ENCODE measurements at regions not wholly inside any gene's neighbourhood (a gene's known extent, or its start where the extent isn't known, plus 50 kb on each side); places are given as distances from the start of the nearest gene placed in this dataset.

DNA sequence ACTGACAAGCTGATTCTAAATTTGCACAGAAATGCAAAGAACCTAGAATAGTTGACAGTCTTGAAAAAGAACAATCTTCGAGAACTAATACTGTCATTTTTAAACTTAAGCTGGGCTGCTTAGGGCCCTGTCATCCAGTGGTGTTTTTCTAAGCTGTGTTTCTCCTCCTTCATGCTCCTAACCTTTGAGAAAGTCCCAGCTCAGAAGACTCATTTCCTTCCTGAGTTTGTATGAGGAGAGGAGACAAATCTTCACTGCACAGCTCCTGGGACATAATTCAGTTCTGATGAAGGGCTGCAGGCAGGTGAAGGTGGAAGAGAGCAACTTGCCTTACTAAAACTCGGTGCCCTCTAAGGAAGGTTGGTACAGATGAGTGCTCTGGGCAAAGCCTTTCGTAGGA, 109.5 kb upstream of the ANKRD55 start:
- H3K27me3 ChIP-seq (ENCODE audit: control insufficient read depth, insufficient read depth, low read length), result no peaks in the 10 kb centered on the region
- H3K36me3 ChIP-seq (ENCODE audit: control insufficient read depth, insufficient read depth, low read length), result no peaks in the 10 kb centered on the region
- H3K4me1 ChIP-seq (ENCODE audit: control insufficient read depth, insufficient read depth, low read length), result peaks cover 5% of the 10 kb centered on the region; the same call in 1 of the 2 replicates
- H3K4me3 ChIP-seq (ENCODE audit: low read depth, low read length), result no peak overlapping the region
- no peak overlapping the region for H3K9ac ChIP-seq (ENCODE audit: low read length)
- peaks cover 13% of the 10 kb centered on the region for H3K9me3 ChIP-seq (ENCODE audit: control insufficient read depth, insufficient read depth, low read depth, low read length)
- H3K27ac ChIP-seq (ENCODE audit: low read depth, low read length), result no peak overlapping the region

DNA sequence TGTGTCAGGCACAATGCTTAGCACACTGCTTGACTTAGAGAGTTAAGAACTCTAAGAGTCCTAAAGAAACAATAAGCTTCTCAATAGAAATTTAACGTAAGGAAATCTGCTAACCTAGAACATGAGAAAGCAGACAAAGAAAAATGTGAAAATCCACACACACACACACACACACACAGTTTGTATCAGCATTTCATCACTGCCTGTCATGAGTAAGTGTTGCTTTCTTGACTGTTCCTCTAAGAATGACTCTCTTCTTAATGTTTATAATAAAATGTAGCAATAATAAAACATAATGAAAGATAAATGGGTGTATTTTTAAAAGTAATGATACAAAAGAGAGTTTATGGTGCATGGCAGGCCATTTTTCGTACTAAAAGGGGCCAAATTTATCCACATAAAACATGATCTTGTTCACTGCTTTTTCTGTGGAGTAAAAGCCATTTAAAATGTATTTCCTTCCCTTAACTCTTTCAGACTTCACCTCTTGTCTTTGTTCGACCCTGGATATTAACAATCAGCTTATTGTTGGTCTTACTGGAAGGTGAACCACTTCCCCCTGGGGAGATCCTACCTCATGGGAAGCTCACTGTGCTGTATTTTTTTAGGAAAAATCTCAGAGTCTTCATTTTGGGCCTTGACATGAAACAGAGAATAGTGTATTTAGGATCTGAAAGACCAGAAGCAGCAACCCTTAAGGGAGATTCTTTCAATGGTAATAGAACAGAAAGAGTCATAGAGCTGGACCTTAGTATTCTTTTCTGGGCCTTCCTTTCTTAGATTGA, 107.3 kb upstream of the ANKRD55 start:
- no peak overlapping the region for H3K4me3 ChIP-seq (ENCODE audit: low read depth, low read length)
- no peak overlapping the region for H3K9ac ChIP-seq (ENCODE audit: low read length)
- no peaks in the 10 kb centered on the region for H3K27me3 ChIP-seq (ENCODE audit: control insufficient read depth, insufficient read depth, low read length)
- H3K27ac ChIP-seq (ENCODE audit: low read depth, low read length), result no peak overlapping the region
- H3K4me1 ChIP-seq (ENCODE audit: control insufficient read depth, insufficient read depth, low read length), result no peaks in the 10 kb centered on the region
- peaks cover 18% of the 10 kb centered on the region for H3K9me3 ChIP-seq (ENCODE audit: control insufficient read depth, insufficient read depth, low read depth, low read length)
- H3K36me3 ChIP-seq (ENCODE audit: control insufficient read depth, insufficient read depth, low read length), result no peaks in the 10 kb centered on the region

DNA sequence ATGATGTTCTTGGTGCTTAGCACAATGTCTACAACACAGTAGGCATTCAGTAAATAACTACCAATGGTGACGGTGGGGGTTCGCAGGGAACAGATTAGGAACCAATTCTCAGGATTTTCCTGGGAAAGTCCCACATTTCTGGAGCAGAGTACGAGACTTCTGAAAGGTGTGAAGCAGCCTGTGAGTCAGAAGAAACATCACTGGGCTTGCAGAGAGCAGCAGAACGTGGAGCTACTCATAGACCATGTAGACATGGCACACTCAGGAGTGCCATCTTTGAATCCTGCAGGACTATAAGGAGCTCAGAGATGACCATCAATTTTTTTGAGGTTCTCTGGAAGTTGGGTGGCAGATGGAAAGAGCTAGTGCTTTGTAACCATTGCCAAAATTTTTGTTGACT, 106.6 kb upstream of the ANKRD55 start:
- H3K36me3 ChIP-seq (ENCODE audit: control insufficient read depth, insufficient read depth, low read length), result no peaks in the 10 kb centered on the region
- H3K4me3 ChIP-seq (ENCODE audit: low read depth, low read length), result no peak overlapping the region
- H3K4me1 ChIP-seq (ENCODE audit: control insufficient read depth, insufficient read depth, low read length), result no peaks in the 10 kb centered on the region
- peaks cover 24% of the 10 kb centered on the region for H3K9me3 ChIP-seq (ENCODE audit: control insufficient read depth, insufficient read depth, low read depth, low read length)
- H3K27ac ChIP-seq (ENCODE audit: low read depth, low read length), result no peak overlapping the region
- no peak overlapping the region for H3K9ac ChIP-seq (ENCODE audit: low read length)
- no peaks in the 10 kb centered on the region for H3K27me3 ChIP-seq (ENCODE audit: control insufficient read depth, insufficient read depth, low read length)

DNA sequence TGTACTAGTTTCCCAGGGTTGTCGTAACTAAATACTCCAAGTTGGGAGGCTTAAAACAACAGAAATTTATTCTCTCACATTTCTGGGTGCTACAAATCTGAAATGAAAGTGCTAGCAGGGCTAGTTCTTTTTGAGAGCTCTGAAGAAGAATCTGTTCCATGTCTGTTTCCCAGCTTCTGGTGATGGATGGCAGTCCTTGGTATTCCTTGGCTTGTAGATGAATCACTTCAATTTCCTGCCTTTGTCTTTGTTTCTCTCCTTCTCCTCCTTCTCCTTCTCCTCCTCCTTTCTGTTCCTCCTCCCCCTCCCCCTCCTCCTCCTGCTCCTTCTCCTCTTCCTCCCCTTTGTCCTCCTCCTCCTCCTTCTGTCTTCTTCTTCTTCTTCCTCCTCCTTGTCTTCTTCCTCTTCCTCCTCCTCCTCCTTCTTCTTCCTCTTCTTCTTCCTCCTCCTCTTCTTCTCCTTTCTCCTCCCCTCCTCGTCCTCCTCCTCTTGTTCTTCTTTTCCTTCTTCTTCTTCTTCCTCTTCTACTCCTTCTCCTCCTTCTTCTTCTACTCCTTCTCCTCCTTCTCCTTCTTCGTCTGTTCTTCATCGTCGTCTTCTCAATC, 104.7 kb upstream of the ANKRD55 start:
- peaks cover 32% of the 10 kb centered on the region for H3K9me3 ChIP-seq (ENCODE audit: control insufficient read depth, insufficient read depth, low read depth, low read length)
- no peaks in the 10 kb centered on the region for H3K27me3 ChIP-seq (ENCODE audit: control insufficient read depth, insufficient read depth, low read length)
- no peak overlapping the region for H3K4me3 ChIP-seq (ENCODE audit: low read depth, low read length)
- no peak overlapping the region for H3K27ac ChIP-seq (ENCODE audit: low read depth, low read length)
- H3K4me1 ChIP-seq (ENCODE audit: control insufficient read depth, insufficient read depth, low read length), result no peaks in the 10 kb centered on the region
- no peaks in the 10 kb centered on the region for H3K36me3 ChIP-seq (ENCODE audit: control insufficient read depth, insufficient read depth, low read length)
- no peak overlapping the region for H3K9ac ChIP-seq (ENCODE audit: low read length)

DNA sequence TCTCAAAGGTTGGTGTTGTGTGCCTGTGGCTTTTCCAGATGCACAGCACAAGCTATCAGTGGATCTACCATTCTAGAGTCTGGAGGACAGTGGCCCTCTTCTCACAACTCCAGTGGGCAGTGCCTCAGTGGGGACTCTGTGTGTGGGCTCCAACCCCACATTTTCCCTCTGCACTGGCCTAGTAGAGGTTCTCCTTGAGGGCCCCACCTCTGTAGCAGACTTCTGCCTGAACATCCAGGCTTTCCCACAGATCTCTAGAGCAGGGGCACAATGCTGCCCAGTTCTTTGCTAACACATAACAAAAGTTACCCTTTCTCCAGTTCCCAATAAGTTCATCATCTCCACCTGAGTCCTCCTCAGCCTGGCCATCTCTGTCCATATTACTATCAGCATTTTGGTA, 102.1 kb upstream of the ANKRD55 start:
- Histone ChIP-seq H3K27me3 (ENCODE audit: control insufficient read depth, insufficient read depth, low read length) (no peaks in the 10 kb centered on the region), H3K9ac (ENCODE audit: low read length) (no peak overlapping the region), H3K4me1 (ENCODE audit: control insufficient read depth, insufficient read depth, low read length) (no peaks in the 10 kb centered on the region), H3K27ac (ENCODE audit: low read depth, low read length) (no peak overlapping the region), H3K9me3 (ENCODE audit: control insufficient read depth, insufficient read depth, low read depth, low read length) (peaks cover 34% of the 10 kb centered on the region), H3K4me3 (ENCODE audit: low read depth, low read length) (no peak overlapping the region), H3K36me3 (ENCODE audit: control insufficient read depth, insufficient read depth, low read length) (no peaks in the 10 kb centered on the region)

DNA sequence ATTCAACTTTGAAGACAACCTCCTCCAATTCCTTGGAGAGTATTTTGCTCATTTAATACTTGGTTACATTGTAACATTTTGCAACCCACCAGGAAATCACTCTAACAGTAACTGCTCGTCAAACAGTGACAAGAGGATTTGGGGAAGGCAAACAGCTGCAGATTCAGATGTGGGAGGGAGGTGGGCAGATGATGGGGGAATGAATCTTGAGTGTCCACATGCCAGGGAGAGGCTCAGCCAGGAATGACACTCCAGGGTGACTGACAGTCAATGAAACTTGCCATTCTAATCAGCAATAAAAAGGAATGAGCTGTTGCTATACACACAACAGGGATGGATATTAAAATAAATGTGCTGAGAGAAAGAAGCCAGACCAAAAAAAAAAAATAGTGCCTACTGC, 97.7 kb upstream of the ANKRD55 start:
- Histone ChIP-seq H3K9ac (ENCODE audit: low read length) (no peak overlapping the region), H3K4me1 (ENCODE audit: control insufficient read depth, insufficient read depth, low read length) (peaks cover 12% of the 10 kb centered on the region; the same call in 1 of the 2 replicates), H3K9me3 (ENCODE audit: control insufficient read depth, insufficient read depth, low read depth, low read length) (peaks cover 21% of the 10 kb centered on the region), H3K27ac (ENCODE audit: low read depth, low read length) (no peak overlapping the region), H3K36me3 (ENCODE audit: control insufficient read depth, insufficient read depth, low read length) (no peaks in the 10 kb centered on the region), H3K27me3 (ENCODE audit: control insufficient read depth, insufficient read depth, low read length) (no peaks in the 10 kb centered on the region), H3K4me3 (ENCODE audit: low read depth, low read length) (no peak overlapping the region)

DNA sequence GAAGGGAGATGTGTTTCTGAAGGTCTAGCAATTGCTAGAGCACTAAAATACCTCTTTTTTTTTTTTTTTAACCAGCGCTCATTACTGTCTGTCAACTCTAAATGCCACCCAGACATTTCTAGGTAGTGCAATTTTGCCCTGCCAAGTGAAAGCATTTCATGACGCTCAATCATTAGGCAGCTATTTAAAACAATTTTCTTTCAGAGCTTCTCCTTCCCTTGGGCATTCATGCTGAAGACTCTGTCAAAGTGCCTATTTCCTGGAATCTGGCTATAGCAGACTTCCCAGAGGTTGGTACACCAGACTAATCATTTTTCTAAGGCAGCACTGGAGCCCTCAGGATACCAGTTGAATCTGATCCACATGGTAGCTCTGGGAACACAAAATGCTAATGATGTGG, 97.0 kb upstream of the ANKRD55 start:
- Histone ChIP-seq H3K27me3 (ENCODE audit: control insufficient read depth, insufficient read depth, low read length) (no peaks in the 10 kb centered on the region), H3K36me3 (ENCODE audit: control insufficient read depth, insufficient read depth, low read length) (no peaks in the 10 kb centered on the region), H3K4me1 (ENCODE audit: control insufficient read depth, insufficient read depth, low read length) (peaks cover 12% of the 10 kb centered on the region; the same call in 1 of the 2 replicates), H3K4me3 (ENCODE audit: low read depth, low read length) (no peak overlapping the region), H3K9me3 (ENCODE audit: control insufficient read depth, insufficient read depth, low read depth, low read length) (peaks cover 14% of the 10 kb centered on the region), H3K9ac (ENCODE audit: low read length) (no peak overlapping the region), H3K27ac (ENCODE audit: low read depth, low read length) (no peak overlapping the region)

DNA sequence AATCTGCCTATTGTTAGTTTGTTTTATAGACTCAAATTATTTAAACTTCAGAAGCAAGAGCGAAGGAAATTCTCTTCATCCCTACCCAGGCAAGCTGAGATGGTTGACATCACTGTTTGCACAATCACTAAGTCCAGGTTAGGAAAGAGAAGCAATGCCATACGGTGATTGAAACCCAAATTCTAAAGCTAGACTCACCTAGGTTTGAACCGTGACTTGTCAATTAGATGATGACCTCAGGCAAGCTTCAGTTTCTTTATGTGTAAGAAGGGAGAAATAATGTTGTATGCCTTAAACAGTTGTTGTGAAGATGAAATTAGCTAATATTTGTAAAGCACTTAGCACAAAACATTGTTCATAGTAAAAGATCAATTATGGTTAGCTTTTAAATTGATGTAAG, 96.5 kb upstream of the ANKRD55 start:
- H3K4me3 ChIP-seq (ENCODE audit: low read depth, low read length), result no peak overlapping the region
- no peaks in the 10 kb centered on the region for H3K27me3 ChIP-seq (ENCODE audit: control insufficient read depth, insufficient read depth, low read length)
- H3K36me3 ChIP-seq (ENCODE audit: control insufficient read depth, insufficient read depth, low read length), result no peaks in the 10 kb centered on the region
- H3K27ac ChIP-seq (ENCODE audit: low read depth, low read length), result no peak overlapping the region
- peaks cover 9% of the 10 kb centered on the region for H3K9me3 ChIP-seq (ENCODE audit: control insufficient read depth, insufficient read depth, low read depth, low read length)
- H3K9ac ChIP-seq (ENCODE audit: low read length), result no peak overlapping the region
- H3K4me1 ChIP-seq (ENCODE audit: control insufficient read depth, insufficient read depth, low read length), result peaks cover 12% of the 10 kb centered on the region; the same call in 1 of the 2 replicates

DNA sequence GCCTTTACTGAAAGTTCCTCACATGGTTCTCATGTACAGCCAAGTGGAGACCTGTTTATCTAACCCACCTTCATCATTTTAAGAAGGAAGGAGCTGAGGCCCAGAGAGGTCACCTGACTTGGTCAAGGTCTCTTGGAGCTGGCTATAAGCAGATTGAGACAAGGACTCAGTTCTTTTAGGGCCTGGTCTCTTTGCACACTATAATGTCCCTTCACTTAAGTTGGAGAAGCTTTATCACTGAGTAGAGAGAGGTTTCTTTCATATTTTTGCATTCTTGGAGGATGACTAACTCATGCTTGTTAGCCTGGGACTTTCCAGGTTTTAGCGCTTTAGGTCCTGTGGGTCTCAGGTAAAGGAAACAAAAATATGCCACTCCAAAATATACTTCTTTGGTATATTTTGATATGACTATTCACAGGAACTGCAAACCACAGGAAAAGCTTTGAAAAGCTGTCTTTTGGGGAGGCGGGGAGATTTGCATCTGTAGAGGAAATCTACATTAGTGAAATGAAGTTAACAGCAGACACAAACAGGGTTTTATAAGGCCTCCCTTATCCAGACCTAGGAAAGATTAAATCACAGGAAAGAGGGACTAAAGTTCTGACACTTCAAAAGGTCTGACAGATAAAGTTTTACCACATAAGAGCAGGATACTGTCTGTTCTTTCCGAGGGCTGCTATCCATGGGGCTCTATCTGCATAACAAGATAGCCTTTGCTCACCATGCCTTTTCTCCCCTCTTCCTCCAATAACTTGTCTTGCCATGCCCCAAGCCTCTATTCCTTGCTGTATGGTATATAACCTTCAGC, 95.8 kb upstream of the ANKRD55 start:
- Histone ChIP-seq H3K27ac (ENCODE audit: low read depth, low read length) (no peak overlapping the region; the same call in 1 of the 2 replicates), H3K9ac (ENCODE audit: low read length) (peak overlapping the region; percentile 1), H3K4me3 (ENCODE audit: low read depth, low read length) (no peak overlapping the region)

DNA sequence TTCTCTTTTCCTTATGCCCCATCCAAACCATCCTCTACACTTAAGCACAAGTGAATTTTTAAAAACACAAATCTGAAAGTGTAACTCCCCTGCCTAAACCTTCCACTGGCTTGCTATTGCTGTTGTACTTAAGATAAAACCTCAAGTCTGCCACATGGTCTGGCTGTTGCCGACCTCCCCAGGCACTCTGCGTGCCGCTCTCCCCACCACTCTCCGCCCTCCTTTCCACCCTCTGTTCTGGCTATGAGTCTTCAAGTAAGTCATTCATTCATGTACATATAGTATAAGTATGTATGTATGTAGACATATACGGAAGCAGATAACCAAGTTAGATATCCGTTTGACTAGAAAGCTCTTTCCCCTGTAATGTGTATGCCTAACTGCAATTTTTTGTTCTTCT, 94.7 kb upstream of the ANKRD55 start:
- H3K4me3 ChIP-seq (ENCODE audit: low read depth, low read length), result no peak overlapping the region
- peaks cover 12% of the 10 kb centered on the region; the same call in 1 of the 2 replicates for H3K4me1 ChIP-seq (ENCODE audit: control insufficient read depth, insufficient read depth, low read length)
- H3K27me3 ChIP-seq (ENCODE audit: control insufficient read depth, insufficient read depth, low read length), result no peaks in the 10 kb centered on the region
- H3K9me3 ChIP-seq (ENCODE audit: control insufficient read depth, insufficient read depth, low read depth, low read length), result peaks cover 2% of the 10 kb centered on the region; the same call in 1 of the 2 replicates
- no peak overlapping the region for H3K27ac ChIP-seq (ENCODE audit: low read depth, low read length)
- no peak overlapping the region for H3K9ac ChIP-seq (ENCODE audit: low read length)
- H3K36me3 ChIP-seq (ENCODE audit: control insufficient read depth, insufficient read depth, low read length), result no peaks in the 10 kb centered on the region

More for the DNA sequence above, 95.8 kb upstream of the ANKRD55 start:
- no peaks in the 10 kb centered on the region for H3K36me3 ChIP-seq (ENCODE audit: control insufficient read depth, insufficient read depth, low read length)
- H3K9me3 ChIP-seq (ENCODE audit: control insufficient read depth, insufficient read depth, low read depth, low read length), result peaks cover 6% of the 10 kb centered on the region
- H3K4me1 ChIP-seq (ENCODE audit: control insufficient read depth, insufficient read depth, low read length), result peaks cover 12% of the 10 kb centered on the region; the same call in 1 of the 2 replicates
- H3K27me3 ChIP-seq (ENCODE audit: control insufficient read depth, insufficient read depth, low read length), result no peaks in the 10 kb centered on the region

DNA sequence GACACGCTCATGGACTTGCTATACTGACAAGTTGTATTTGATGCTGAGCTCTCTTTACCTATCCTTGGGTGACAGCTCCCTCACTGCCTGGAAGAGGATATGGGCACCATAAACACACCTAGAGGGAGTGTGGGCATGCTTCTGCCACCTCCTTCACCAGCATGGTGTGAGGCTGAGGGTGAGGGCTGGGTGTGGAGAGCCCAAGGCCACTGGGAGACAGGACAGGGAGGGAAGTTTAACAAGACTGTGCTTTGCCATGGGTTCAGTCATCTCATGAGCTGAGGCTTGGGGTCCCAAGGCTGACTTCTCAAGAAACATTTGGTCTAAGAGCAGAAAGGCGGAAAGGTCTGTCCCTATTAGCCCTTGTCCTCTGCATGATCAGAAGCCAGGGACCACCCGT, 93.6 kb upstream of the ANKRD55 start:
- H3K4me3 ChIP-seq (ENCODE audit: low read depth, low read length), result no peak overlapping the region
- peaks cover 12% of the 10 kb centered on the region; the same call in 1 of the 2 replicates for H3K4me1 ChIP-seq (ENCODE audit: control insufficient read depth, insufficient read depth, low read length)
- no peak overlapping the region for H3K9ac ChIP-seq (ENCODE audit: low read length)
- H3K27me3 ChIP-seq (ENCODE audit: control insufficient read depth, insufficient read depth, low read length), result no peaks in the 10 kb centered on the region
- H3K36me3 ChIP-seq (ENCODE audit: control insufficient read depth, insufficient read depth, low read length), result no peaks in the 10 kb centered on the region
- H3K27ac ChIP-seq (ENCODE audit: low read depth, low read length), result no peak overlapping the region
- no peaks in the 10 kb centered on the region for H3K9me3 ChIP-seq (ENCODE audit: control insufficient read depth, insufficient read depth, low read depth, low read length)
